Putamen (tissue), 1 donor: ENCODE measurements at regions not wholly inside any gene's neighbourhood (a gene's known extent, or its start where the extent isn't known, plus 50 kb on each side); places are given as distances from the start of the nearest gene placed in this dataset.

Experiments used
- DNase-seq: peaks from one replicate; pipeline ENCODE4 v3.0.0-alpha.2; 2016; ENCODE audit warnings: low spot score

GRCh38 chr15:39313467-39313866 is 267.4 kb upstream of the THBS1 start:
- DNase-seq = no peak

- no peak for DNase-seq
These were observed 267.0 kb upstream of the THBS1 start for GRCh38 chr15:39313881-39314280.

- DNase-seq = no peak
These were observed 265.6 kb upstream of the THBS1 start for GRCh38 chr15:39315206-39315850.

- DNase-seq = no peak
These were observed 263.7 kb upstream of the THBS1 start for GRCh38 chr15:39317225-39317624.

GRCh38 chr15:39318231-39318630 is 262.6 kb upstream of the THBS1 start:
- DNase-seq = no peak

GRCh38 chr15:39320355-39320754 is 260.5 kb upstream of the THBS1 start:
- no peak for DNase-seq

- no peak for DNase-seq
These were observed 260.0 kb upstream of the THBS1 start for GRCh38 chr15:39320886-39321285.

- DNase-seq = no peak
These were observed 258.9 kb upstream of the THBS1 start for GRCh38 chr15:39321977-39322376.

- DNase-seq = no peak
These were observed 257.7 kb upstream of the THBS1 start for GRCh38 chr15:39323157-39323556.

- DNase-seq = no peak
These were observed 257.2 kb upstream of the THBS1 start for GRCh38 chr15:39323706-39324105.

GRCh38 chr15:39326306-39326975 is 254.4 kb upstream of the THBS1 start:
- DNase-seq = no peak

- DNase-seq = no peak
These were observed 253.7 kb upstream of the THBS1 start for GRCh38 chr15:39327005-39327730.

- no peak for DNase-seq
These were observed 250.8 kb upstream of the THBS1 start for GRCh38 chr15:39330061-39330460.

GRCh38 chr15:39331584-39331983 is 249.3 kb upstream of the THBS1 start:
- no peak for DNase-seq

- no peak for DNase-seq
These were observed 248.0 kb upstream of the THBS1 start for GRCh38 chr15:39332846-39333245.

- no peak for DNase-seq
These were observed 247.5 kb upstream of the THBS1 start for GRCh38 chr15:39333393-39333792.

GRCh38 chr15:39333896-39334295 is 247.0 kb upstream of the THBS1 start:
- DNase-seq = no peak

- no peak for DNase-seq
These were observed 244.0 kb upstream of the THBS1 start for GRCh38 chr15:39336926-39337325.

GRCh38 chr15:39338251-39338650 is 242.6 kb upstream of the THBS1 start:
- no peak for DNase-seq

GRCh38 chr15:39340903-39341645 is 239.8 kb upstream of the THBS1 start:
- no peak for DNase-seq

- no peak for DNase-seq
These were observed 236.2 kb upstream of the THBS1 start for GRCh38 chr15:39344662-39345141.

GRCh38 chr15:39345176-39345575 is 235.7 kb upstream of the THBS1 start:
- DNase-seq = no peak
